C4-2B (cell line): ENCODE measurements at regions not wholly inside any gene's neighbourhood (a gene's known extent, or its start where the extent isn't known, plus 50 kb on each side); places are given as distances from the start of the nearest gene placed in this dataset.
"Not testable (repeated sequence)": the region's sequence is repeated elsewhere in the genome, so short reads cannot be mapped to it uniquely, and the experiment has no call there.

ENCODE experiments used
- H3K27ac ChIP-seq: fragments of 450-650 bp; 2 replicates; pipeline ENCODE4 v1.5.1; 2017
- ZFX ChIP-seq: fragments of 450-650 bp; IDR thresholded peaks from 2 replicates; pipeline ENCODE4 v1.6.1; 2017
- TF ChIP-seq, protein P1 (sequence below): fragments of 450-650 bp; conservative IDR thresholded peaks from 2 replicates; pipeline ENCODE4 v1.5.1; 2017; ENCODE audit warnings: mild to moderate bottlenecking

DNA sequence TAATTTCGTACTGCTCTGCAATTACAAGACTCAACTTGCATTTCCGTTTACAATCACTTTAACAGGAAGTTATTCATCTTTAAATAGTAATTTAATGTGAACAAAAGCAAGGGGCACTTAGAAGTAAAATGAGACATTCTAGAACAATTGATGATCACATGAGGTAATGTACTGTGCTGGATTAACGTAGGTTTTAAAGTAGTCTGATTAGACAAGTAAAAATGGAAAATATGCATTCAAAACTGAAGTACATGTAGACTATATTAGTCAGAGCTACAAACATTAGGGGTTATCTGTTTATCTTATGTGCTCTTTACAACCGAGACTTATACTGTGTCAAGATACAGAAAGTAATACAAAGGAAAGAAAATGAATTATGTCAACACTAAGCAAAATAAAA lies 1528.0 kb downstream of the SLITRK5 start:
- TF ChIP-seq ZFX, result no peak
- TF ChIP-seq, protein P1, sequence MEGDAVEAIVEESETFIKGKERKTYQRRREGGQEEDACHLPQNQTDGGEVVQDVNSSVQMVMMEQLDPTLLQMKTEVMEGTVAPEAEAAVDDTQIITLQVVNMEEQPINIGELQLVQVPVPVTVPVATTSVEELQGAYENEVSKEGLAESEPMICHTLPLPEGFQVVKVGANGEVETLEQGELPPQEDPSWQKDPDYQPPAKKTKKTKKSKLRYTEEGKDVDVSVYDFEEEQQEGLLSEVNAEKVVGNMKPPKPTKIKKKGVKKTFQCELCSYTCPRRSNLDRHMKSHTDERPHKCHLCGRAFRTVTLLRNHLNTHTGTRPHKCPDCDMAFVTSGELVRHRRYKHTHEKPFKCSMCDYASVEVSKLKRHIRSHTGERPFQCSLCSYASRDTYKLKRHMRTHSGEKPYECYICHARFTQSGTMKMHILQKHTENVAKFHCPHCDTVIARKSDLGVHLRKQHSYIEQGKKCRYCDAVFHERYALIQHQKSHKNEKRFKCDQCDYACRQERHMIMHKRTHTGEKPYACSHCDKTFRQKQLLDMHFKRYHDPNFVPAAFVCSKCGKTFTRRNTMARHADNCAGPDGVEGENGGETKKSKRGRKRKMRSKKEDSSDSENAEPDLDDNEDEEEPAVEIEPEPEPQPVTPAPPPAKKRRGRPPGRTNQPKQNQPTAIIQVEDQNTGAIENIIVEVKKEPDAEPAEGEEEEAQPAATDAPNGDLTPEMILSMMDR, result no peak
- H3K27ac ChIP-seq, result no peak overlapping the region

DNA sequence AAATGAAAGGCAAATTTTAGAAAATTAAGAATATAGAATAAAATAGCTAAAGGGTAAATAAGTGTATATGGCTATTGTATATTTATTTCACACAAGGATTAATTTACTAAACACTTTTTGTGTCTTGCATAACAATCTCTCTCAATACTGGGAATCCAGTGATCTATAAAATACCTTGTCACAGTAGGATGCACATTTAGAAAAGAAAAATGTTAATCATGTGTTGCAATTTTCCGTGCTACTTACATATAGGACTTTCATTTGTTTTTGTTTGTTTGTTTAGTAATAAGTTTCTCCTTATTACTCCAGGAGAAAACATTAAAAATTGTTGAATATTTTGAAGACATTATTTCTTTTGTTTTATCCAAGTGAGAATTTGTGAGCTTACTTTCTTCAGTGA lies 1533.3 kb downstream of the SLITRK5 start:
- TF ChIP-seq ZFX, result no peak
- TF ChIP-seq, protein P1, result no peak
- H3K27ac ChIP-seq, result no peak overlapping the region

DNA sequence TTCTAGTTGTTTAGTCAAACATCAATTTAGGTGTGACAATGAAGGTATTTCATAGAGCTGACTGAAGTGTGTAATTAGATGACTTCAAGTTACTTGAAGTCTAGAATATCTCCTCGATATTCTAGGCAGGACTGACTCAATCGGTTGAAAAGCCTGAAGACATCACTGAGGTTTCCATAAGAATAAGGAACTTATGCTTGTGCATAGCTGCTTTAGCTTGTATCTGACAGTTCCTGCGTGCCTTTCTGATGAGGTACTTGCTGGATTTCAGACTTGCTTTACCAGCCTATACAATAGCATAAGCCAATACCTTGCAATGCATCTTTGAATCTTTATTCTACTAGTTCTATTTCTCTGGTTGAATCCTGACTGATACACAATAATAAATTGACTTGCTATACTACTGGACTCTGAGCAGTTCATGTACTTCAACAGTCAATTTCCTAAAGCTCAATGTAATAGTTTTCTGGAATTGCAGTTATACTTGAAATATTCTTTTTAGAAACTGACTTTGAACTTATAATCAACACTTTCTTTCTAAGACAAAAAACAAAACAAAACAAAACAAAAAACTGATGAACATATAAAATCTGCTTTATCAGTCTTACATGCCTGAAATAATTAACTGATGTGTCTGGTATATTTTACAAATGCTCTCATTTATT lies 1534.8 kb downstream of the SLITRK5 start:
- no peak overlapping the region for H3K27ac ChIP-seq
- no peak for TF ChIP-seq ZFX
- TF ChIP-seq, protein P1, result no peak

DNA sequence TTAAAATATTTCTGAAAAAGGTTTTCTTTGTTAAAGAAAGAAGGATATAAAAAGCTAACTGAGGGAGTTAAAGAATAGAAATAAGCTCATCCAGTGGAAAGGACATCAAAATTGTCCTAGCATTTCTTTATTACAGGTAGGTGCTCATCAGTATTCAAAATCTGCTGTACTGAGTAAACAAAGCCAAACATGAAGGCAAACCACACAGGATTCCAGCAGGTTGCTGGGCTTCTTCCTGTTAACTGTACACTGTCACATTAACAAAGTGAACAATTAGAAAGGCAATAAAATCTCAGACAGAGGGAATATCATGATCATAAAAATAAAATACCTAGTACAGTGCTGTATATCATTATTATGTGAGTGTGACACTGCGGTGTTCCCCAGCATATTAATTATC lies 1541.0 kb downstream of the SLITRK5 start:
- TF ChIP-seq ZFX, result no peak
- TF ChIP-seq, protein P1, result no peak
- no peak overlapping the region for H3K27ac ChIP-seq

DNA sequence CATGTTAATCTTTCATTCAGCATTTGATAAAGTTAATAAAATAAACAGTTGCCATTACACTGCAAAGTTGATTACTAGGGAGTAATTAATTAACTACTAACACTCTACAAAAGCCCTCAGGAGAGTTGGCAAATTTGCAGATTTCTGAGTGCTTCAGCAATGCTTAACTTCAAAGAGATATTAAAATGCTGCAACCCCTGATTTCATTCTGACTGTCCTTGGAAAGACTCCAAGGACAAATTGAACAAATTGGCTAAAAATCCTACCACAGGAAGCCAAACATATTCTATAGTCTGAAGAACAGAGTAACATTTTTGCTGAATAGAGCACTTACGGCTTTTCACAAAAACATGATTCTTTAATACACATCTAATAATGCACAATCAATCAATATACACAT lies 1543.0 kb downstream of the SLITRK5 start:
- TF ChIP-seq, protein P1, result no peak
- no peak for TF ChIP-seq ZFX
- H3K27ac ChIP-seq, result no peak overlapping the region

DNA sequence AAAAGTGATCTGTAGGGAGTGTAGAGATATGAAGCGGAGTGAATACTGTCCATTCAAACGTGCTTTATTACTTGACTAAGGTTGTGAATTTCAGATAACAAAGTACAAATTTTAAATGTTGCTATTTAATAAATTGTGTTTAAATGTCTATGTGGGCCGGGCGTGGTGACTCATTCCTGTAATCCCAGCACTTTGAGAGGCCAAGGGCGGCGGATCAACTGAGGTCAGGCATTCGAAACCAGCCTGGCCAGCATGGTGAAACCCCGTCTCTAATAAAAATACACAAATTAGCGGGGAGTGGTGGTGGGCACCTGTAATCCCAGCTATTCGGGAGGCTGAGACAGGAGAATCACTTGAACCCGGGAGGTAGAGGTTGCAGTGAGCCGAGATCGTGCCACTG lies 1544.1 kb downstream of the SLITRK5 start:
- not testable (repeated sequence) for H3K27ac ChIP-seq

- no peak overlapping the region for H3K27ac ChIP-seq
- TF ChIP-seq, protein P1, result no peak
- TF ChIP-seq ZFX, result no peak
These were observed 1546.6 kb downstream of the SLITRK5 start for GRCh38 chr13:89217813-89218212.

DNA sequence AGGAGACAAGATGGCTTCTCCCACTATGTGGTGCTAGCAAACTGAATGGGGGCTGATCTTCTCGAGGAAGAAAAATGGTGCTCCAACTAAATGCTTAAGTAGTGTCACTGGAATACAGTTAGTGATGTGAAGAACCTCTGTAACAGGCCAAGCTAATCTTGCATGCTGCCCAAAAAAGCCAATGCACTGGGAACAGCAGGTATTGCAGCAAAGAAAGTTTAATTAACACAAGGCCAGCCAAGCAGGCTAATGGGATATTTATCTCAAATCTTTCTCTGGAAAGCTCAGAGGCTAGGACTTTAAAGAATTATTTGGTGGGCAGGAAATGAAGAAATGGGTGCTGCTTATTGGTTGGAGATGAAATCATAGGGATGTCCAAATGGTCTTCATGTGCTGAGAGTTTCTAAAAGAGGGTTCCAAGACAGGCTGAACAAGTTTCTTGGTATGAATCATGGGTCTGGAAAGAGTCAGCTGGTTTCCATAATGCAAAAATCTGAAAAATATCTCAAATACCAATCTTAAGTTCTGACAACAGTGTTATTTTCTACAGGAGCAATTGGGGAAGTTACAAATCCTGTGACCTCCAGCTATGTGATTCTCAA lies 1550.5 kb downstream of the SLITRK5 start:
- no peak overlapping the region for H3K27ac ChIP-seq
- TF ChIP-seq, protein P1, result no peak
- no peak for TF ChIP-seq ZFX
